ENCODE measurements at regions not wholly inside any gene's neighbourhood (a gene's known extent, or its start where the extent isn't known, plus 50 kb on each side); places are given as distances from the start of the nearest gene placed in this dataset.
A peak's percentile ranks its signal among the peaks of the same experiment; 100 is the strongest.
"Not testable (repeated sequence)": the region's sequence is repeated elsewhere in the genome, so short reads cannot be mapped to it uniquely, and the experiment has no call there.

DNA sequence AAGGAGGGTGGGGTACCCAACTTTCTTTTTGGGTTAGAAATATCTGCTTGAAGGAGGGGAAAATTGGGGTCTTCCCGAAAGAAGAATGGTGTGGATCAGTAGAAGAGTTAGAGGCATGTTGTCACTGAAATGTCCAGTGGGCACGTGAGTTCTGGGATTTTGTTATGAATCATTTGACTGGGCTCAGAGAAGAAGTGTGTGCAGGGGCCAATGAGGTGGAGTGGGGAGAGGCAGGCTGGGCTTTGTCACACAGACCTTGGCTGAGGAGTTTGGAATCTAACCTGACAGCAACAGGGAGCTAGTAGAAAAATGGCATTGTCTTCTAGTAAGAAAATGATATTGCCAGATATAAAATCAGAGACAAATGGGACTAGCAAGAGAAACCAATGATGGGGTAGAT lies 436.8 kb downstream of the MFSD1 start:
- no peak for DNase-seq

DNA sequence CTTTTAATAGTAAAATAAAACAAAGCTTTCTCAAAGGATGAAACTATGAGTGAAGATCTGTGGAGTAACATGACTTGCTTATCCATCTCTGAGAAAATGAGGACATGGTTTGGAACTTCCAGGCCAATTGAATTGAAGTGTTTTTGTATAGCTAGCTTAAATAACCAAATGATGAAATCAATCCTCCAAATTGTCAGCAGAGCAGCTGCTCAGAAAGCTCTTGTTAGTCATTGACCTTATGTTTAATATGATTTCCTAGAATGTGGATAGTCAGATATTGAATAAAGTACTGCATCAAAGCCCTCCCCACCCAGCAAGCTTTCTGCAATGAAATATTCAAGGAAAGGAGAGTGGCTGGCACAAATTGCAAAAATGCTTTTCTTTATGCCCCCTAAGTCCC lies 437.2 kb downstream of the MFSD1 start:
- no peak for DNase-seq

DNA sequence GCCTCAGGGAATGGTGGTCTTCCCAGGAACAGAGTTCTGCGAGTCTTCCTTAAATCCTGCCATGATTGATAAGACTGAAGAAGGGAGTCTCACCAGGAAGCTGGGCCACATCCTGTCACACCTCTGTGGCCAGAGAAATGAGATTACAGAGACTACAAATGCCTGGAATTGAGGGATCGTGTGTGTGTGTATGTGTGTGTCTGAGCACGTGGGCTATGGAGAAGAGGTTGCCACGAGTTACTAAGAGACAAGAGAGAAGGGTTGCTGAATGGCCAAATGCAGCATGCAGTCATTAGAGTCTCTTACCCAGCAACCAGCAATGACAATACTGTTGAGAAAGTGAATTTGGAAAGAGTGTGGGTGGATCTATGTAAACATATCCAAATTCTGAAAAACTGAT lies 443.1 kb downstream of the MFSD1 start:
- DNase-seq = no peak

DNA sequence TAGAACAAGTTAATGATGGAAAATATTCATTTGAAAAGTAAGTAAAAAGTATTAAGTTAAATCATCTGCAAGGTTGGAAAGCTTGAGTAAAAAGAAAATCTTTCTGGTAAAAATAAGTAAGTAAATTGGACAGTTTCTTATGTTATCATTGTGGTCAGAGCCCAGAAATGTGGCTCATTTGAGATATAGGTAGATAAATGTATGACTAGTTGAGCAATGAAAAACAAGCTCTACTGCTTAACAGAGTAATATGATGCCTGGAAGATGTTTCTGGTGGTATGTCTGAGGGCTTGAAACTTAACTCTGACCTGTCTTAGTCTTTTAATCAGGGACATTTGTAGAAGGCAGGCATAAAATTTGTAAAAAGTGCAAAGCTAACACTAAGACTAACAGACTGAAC lies 444.0 kb downstream of the MFSD1 start:
- DNase-seq = no peak

DNA sequence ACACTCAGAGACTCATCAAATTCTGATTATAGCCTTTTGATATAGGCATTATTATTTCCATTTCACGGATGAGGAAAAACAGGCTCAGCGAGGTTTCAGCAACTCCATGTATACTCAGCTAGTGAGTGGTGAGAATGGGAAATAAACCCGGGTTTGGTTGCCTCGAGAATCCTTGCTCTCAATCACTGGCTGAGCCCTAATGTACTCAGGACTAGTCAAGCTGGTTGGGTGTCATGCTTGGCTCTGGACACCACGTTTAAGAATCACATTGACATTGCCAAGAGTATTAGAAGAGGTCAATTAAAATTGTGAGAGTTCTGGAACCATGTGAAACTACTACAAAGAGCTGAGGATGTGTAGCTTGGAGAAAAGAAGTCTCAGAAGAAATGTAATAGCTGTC lies 444.5 kb downstream of the MFSD1 start:
- no peak for DNase-seq

DNA sequence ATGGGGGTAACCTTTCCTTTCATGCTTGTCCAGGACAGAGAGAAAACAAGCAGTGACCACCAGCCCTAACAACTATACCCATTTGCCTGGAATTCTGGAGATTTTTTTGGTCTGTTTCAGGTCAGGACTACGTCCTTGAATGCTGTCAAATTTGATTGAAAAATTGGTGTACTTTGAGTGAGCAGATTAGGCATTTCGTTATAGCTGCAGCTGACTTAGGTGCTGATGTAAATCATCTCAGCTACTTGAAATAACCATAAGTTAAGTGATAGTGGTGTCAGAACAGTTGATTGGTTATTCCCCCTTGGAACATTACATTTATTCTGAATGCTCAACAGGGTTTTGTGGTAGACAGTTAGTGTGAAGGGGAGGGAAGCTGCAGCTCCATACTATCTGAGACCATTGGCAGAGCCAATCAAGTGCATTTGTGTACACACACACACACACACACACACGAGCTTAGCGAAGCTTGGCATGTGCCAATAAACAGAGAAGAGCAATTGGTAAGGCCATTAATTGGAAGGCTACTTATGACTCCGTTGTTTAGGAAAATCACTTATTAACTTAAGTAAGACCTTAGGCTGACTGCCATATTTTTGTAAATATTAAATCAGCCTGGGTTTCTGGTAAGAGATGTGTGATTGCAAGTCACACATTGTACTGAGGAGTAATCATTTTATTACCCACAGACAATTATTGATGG lies 447.8 kb downstream of the MFSD1 start:
- DNase-seq = no peak

DNA sequence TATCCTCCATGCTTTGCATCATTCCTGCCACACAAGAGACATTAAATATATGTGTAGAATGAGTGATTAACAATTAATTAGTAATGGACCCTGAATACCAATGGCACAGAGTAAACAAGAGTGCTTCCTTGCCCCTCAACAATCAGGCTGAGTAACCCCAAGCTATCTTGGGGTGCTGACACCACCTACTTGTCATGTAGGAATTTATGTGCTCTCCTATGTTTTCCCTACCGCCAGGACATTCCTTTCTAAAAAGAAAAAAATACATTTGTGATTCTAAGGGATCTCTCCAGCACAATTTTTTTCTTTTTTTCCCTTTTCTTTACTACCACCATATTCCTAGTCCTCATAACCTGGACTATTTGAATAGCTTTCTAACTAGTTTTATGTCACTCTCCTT lies 449.1 kb downstream of the MFSD1 start:
- no peak for DNase-seq

DNA sequence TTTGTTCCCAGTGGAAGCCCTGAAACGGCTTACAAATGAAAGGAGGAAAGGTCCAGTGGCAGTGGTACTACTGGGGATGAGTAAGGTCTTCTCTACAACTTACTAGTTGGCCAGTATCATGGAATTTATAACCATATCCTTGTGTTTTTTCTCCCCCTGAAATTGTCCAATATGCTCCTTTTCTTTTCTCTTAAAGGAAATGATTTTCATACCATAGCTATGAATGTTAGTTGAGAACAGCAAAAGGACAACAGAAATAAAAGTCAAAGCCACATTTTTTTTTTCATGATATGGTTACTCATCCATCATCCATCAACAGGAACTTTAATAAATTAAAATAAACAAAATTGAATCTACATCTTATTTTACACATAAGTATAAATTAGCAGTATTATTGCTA lies 450.4 kb downstream of the MFSD1 start:
- no peak for DNase-seq

DNA sequence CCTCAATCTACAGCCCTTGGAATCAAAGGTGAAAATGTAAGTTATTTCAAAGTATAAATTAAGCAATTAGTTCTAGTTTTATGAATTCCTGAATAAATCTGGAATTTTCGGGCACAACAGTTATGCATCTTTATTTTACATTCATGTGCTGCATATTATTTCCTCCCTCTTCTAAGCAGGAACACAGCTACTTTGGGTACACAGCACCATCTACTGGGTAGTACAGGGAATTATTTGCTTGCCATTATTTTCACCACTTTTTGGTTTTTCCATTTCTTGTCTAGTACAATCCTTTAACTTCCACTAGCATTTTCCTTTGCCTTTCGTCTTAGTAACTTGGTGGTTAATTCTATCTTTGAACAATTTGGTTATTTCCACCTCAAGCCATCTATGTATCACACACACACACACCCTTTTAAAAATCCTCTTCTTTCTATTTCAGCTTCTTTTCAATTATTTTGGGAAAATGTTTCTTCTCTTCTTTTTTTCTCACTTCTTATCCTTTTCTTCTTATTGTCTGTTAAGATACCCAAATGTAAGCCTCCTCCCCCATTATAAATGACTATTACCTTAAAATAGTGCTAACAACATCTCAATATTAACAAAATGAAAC lies 451.0 kb downstream of the MFSD1 start:
- no peak for DNase-seq

DNA sequence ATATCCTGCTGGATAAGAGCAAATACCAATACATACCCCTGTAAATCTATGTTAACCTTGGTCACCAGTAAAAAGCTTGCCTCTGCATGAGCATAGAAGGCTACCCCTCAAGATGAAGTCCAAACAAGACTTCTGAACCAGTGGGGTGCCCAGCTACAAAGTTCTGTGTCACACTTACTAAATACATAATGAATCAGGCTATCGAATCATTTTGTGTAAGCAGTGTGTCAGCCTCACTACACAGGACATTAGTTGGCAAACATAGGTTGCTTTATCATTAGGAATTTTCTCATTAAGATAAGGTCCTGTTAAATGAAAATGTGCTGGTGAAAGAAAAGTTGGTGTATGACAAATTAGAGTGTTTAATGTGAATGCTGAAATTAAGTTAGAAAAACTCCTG lies 452.0 kb downstream of the MFSD1 start:
- DNase-seq = no peak

DNA sequence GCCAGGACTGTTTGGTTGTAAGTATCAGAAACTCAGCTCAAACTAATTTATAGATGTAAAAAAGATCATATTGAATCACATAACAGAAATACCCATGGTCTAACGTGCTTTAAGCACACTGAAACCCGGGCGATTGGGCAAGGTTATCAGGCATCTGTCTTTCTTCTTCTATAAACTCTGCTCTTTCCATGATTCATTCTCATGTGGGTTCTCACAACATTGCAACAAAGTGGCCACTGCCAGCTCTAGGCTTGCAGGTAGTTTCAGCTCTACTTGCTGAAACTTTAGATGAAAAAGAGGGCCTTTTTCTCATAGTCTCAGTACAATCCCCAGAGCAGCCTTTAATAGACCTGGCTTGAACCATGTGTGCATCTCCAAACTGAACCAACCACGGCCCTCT lies 456.1 kb downstream of the MFSD1 start:
- DNase-seq = no peak

DNA sequence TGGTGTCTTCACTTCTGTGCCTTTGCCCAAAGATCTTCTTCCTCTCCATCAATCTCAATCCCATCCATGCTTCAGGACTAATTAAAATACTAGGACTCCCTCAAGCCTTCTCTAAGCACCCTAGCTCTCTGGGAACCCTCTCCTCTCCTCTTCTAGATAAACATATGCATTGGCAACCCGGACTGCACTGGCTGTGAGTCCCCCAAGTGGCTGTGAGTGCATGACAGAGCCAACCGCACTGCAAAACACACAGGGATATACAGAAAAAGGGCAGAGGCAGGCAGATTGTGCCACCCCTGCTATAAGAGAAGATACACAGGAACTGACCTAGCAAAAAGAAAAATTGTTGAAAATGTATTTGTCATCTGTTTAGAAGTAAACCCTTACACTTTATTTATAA lies 457.1 kb downstream of the MFSD1 start:
- DNase-seq = no peak

DNA sequence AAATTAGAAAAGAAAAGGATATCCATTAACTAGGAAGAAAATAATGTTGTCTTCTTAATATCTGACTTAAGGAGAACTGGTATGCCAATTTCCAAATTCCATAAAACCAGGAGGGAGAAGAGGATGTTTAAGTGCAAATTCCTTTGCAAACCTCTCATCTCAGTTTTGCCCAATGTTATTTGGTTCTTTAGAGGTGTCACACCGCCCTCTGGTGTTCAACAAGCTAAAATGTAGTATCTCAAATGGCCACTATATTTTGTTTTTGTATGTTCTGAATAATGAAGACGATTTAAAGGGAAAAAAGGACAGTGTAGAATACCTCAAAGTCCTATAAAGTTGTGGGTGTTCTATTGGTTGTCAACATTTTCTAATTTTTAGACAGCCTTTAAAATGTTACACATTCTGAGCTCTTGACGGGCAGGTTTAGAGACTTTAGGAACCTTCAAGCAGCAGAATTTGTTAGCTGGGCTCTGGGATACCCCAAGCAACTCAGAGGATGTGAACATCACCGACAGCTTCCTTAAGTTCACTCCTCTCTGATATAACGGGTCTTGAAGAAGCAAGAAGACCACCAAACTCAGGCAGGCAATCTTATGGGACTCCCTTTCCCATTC lies 458.3 kb downstream of the MFSD1 start:
- DNase-seq = peak in 1 of 2 donors; percentile 42

DNA sequence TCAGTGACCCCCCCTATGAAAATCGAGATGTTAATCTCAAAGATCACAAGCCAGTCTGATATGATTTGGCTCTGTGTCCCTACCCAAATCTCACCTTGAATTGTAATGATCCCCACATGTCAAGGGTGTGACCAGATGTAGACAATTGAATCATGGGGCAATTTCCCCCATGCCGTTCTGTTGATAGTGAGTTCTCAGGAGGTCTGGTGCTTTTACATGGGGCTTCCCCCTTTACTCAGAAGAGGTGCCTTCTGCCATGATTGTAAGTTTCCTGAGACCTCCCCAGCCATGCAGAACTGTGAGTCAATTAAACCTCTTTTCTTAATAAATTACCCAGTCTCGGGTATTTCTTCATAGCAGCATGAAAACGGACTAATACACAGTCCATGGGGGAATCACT lies 459.5 kb downstream of the MFSD1 start:
- not testable (repeated sequence) for DNase-seq

DNA sequence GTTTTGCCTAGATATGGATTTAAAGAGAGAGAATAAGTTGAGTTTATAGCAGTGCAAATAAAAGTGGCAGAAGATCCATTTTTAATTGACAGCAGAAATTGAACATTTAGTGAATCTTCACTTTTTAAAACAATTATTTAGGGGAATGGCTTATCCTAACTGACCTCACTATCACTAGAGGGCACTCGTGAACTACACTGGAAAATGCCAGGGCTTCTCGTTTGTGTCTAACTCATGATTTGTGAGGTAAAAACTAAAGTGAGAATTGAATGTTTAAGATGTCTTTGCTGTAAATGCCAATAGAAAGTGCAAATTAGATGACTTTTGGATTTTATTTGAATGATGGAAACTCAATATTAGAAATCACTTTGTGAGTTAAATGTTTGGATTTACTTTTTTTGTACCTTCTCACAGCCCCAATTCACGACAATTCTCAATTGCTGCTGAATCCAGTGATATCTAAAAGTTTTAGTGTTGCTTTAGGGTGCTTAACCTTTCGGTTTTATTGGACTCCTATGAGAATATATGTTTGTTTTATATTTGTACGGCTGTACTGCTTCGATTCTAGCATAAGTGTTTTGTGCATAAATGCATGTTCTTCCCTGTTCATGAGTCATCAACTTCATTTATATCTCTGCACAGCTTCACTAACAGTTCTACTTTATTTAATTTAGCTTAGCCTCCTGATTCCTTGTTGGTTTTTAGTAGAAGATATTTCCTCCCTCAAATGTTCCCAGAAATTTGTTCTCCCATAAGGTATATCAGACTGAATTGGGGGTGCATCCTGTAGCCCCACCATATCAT lies 462.1 kb downstream of the MFSD1 start:
- DNase-seq = peak in 1 of 2 donors; percentile 6

DNA sequence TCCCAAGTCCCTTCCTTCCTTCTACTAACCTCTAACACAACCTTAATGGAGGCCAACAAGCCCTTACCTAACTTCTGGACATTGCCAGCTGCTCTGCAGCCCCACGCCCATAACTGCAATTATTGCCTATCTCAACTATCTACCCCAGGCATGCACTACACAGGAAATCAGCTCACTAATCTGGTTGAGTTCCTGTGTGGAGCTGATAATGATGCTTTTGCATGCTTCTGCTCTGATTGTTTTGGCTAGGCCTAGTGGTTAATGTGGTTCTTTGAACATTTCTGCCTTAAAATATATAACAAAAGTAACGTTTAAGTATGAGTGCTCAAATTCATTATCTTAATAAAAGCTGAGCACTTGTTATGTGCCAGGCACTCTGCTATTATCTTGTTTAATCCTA lies 463.9 kb downstream of the MFSD1 start:
- no peak for DNase-seq

DNA sequence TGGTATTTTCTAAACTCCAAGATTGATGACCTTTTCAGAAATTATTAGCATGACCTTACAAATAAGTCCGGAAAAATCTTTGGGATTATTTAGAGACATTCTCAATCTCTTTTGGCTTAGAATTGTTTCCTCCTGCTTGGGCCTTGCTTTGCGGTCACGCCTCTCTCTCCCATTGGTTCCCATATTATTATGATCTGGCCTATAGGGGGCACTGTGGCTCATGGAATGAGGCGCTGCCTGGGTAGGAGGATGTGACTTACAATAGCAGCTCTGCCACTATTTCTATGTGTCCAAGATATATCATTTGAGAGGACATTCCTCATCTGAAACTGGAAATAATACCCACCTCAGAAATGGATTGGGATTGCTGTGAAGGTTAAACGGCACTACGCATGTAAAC lies 464.9 kb downstream of the MFSD1 start:
- no peak for DNase-seq

DNA sequence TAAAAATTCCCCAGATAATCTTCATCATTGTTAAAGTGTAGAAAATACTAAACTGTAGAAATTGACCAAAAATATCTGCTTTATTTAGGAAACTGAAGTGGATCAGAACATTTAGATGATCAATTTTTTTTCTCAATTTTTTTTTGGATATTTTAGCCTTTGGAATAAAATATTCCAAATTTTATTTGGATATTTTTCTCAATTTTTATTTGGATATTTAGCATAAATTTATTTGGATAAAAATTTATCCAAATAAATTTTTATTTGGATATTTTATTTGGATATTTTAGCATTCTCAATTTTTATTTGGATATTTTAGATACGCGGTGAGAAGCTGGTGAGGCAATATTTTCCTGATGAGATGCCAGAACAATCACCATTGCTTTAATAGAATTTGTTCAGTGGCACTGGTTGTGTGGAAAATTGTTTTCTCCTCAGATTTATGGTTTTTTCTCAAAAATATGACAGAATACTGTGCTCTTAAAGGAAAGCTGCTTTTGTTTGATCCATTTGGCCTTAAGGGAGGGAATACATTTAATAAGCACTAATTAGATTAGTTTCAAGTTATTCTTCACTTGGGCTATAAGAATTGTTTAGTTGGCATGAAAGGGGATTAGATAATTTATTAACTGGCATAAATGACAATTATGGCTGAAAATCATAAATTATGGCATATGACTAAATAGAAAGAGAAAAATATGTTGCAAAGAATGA lies 470.1 kb downstream of the MFSD1 start:
- no peak for DNase-seq

DNA sequence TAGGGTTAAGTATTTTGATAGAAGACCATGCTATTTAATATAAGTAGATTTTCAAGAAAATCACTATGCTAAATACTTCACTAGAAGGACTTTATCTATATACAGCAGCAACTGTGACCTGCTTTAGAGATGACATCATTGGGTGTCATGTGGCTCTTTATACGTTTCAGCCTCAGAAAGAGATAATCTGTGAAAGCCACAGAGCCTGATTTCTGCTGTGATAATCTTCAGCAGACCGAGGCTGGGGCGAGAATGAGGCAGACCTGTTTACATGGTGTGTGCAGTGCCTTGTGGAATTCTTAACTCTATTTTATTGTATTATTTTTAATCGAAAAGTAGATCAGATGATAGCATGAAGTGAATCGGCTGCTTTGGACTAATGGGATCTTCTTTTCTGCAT lies 471.2 kb downstream of the MFSD1 start:
- DNase-seq = no peak

DNA sequence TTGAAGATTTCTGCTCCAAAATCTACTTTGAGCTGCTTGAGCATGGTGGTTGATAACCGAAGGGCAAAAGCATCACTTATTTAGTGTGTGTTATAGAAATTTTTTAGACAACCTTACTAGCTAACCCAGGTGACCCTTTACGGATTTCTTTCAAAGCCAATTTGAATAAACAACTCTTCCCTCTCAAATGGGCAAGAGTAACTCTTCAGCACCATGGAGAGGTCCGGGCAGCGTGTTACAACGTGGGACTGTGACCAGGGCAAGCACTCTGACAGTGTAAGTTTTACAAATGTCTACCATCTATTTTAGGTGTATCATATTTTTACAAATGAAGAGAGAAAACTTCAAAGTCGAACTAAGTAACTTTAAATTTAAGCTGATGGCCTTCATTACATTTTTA lies 471.8 kb downstream of the MFSD1 start:
- no peak for DNase-seq

DNA sequence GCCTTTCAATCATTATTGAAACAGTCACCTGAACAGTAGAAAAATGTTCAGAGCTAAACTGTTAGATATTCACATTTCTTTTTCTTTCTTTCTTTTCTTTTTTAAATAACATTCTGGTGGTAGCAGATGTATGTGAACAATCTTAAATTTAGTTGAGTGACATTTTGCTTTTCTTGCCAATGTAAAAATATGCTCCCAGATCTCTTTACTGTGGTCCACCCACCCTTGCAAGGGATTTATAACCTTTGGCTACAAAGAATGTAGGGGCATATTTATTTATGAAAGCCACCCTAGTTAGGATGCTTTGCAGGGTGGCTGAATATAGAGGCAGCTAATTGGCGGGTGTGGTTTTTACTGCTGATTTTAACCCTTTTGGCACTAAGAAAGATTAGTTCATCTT lies 473.9 kb downstream of the MFSD1 start:
- DNase-seq = no peak

DNA sequence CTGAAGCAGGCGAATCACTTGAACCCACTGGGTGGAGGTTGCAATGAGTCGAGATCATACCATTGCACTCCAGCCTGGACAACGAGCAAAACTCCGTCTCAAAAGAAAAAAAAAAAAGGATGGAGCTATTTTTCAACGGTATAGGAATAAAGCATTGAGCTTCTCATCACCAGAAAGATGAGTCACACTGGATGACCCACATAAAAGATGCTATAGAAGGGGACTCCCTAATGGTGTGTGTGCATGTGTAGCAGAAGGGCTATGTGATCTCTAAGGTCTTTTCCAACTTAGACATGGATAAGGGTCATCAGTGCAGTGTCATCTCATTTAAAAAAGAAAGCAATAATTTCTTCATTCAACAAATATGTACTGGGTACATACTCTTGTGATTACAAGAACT lies 476.0 kb downstream of the MFSD1 start:
- no peak for DNase-seq

All from CD4-positive, alpha-beta T cell treated with Interleukin-4 for 1 hour (primary cell).